ENCODE measurements at regions not wholly inside any gene's neighbourhood (a gene's known extent, or its start where the extent isn't known, plus 50 kb on each side); places are given as distances from the start of the nearest gene placed in this dataset.

DNA sequence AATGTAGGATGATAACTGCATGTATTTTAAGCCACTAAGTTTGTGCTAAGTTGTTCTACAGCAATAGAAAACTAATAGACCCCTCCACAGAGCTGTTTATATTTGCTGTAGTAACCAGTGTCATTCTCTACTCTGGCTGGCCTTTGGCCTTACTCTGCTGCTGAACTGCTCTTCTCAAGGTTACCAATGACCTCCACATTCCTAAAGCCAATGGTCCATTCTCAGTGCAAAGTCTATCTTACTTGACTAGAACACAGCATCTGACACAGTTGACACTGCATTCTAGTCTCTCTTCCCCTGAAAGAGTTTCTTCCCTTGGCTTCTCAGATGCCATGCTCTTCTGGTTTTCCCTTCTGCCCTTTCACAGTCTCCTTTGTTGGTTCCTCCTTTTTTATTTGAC is 154.8 kb upstream of the CRY1 start:
- TF ChIP-seq, protein P1, sequence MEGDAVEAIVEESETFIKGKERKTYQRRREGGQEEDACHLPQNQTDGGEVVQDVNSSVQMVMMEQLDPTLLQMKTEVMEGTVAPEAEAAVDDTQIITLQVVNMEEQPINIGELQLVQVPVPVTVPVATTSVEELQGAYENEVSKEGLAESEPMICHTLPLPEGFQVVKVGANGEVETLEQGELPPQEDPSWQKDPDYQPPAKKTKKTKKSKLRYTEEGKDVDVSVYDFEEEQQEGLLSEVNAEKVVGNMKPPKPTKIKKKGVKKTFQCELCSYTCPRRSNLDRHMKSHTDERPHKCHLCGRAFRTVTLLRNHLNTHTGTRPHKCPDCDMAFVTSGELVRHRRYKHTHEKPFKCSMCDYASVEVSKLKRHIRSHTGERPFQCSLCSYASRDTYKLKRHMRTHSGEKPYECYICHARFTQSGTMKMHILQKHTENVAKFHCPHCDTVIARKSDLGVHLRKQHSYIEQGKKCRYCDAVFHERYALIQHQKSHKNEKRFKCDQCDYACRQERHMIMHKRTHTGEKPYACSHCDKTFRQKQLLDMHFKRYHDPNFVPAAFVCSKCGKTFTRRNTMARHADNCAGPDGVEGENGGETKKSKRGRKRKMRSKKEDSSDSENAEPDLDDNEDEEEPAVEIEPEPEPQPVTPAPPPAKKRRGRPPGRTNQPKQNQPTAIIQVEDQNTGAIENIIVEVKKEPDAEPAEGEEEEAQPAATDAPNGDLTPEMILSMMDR (conservative IDR thresholded peaks at IDR 0.05; ENCODE audit: low read length), result no peak
- TF ChIP-seq EZH2phosphoT487 (IDR thresholded peaks at IDR 0.05; ENCODE audit: borderline replicate concordance), result no peak
